Activated CD4-positive, alpha-beta T cell treated with anti-CD3 and anti-CD28 coated beads, Interleukin-2, amount 50 U/mL, for 48 hours (primary cell): ENCODE measurements at regions not wholly inside any gene's neighbourhood (a gene's known extent, or its start where the extent isn't known, plus 50 kb on each side); places are given as distances from the start of the nearest gene placed in this dataset.

Experiments
- DNase-seq, 2 experiments: peaks; one replicate each; pipeline ENCODE4 v3.0.0-alpha.2; 2020

DNA sequence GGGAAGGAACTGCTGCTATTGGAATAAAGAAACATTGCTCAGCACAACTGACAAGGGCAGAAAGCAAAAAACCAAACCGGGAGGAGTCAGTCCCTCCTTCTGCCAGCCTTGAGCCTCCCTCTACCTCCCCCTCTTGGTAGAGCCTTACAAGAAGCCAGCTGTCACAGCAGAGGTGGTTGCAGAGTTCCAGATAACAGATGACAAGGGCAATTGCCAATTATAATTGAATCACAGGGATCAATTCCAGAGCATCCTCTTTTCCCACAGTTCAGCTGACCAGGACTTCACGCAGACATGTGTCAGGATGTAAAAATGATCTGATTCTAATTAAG is 548.2 kb upstream of the LRRTM1 start:
- no peak for DNase-seq

DNA sequence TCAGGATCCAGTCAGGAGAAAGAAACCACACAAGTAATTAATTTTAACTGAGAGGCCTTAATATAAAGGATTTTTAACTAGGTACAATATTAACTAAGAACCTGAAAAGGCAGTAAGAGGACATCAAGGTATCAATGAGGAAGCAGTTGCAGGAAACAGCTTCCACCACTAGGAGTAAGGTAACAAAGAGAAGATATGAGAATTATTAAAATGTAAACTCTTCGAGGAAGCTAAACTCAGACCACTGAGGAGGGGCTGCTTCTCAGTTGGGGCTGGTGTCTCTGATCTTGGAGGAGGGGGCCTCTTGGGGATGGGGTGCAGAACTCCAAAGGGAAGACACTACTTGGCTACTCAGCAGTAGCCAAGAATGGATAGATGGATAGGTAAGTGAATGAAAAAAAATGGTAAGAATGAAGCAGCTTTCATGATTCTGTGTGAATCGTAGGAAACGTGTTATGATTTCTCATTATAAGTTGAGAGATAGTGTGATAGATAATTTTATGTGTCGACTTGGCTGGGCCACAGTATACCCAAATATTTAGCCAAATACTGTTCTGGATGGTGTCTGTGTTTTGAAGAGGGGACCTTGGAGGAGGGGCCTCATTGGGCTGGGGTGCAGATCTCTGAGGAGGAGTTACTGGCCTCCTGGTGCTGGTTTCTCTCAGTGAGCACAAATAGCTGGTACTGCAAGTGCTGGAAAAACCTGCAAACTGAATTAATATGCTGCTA is 547.7 kb upstream of the LRRTM1 start:
- no peak for DNase-seq

DNA sequence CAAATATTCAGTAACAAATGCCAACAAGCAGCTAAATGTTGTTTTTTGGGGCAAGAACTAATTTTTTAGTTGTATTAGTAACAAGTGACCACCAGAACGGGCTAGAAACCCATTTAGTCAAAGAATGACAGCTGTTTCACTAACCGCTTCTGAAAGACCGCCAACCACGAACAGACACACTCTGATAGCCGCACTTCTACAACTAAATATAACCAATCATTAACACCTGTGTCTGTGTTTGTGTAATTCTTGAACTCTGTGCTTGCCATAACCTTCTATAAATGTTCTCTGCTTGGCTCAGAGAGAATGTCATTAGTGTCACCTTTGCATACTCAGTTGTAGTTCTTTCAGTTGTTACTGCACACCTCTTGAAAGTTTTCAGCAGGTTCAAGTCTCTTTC is 526.3 kb upstream of the LRRTM1 start:
- no peak for DNase-seq

DNA sequence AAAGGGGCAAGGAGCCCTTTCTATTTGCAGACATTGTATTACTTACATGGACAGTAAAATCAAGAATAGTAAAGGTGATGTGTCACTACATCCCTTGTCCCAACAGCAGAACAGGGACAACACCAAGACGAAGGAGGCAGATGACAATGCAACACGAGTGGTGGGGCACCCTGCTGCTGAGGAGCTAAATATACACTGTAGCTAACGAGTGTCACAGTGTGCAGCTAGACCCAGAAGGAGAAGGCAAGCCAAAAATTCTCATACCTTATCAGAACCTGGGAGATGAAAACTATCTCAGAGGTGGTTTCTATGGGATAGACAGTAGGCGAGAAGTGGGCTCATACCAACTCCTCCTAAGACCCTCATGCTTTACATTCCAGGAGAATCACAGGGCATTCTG is 518.4 kb upstream of the LRRTM1 start:
- DNase-seq = no peak

DNA sequence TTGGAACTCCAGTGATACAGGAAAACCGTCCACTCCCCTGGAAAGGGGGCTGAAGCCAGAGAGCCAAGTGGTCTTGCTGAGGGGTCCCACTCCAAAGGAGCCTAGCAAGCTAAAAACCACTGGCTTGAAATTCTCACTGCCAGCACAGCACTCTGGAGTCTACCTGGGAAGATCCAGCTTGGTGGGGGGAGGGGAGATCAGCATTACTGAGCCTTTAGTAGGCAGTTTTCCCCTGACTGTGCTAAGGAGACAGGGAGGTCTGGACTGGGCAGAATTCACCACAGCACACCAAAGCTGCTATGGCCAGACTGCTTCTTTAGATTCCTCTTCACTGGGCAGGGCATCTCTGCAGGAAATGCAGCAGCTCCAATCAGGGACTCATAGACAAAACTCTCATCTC is 510.7 kb upstream of the LRRTM1 start:
- DNase-seq = no peak

DNA sequence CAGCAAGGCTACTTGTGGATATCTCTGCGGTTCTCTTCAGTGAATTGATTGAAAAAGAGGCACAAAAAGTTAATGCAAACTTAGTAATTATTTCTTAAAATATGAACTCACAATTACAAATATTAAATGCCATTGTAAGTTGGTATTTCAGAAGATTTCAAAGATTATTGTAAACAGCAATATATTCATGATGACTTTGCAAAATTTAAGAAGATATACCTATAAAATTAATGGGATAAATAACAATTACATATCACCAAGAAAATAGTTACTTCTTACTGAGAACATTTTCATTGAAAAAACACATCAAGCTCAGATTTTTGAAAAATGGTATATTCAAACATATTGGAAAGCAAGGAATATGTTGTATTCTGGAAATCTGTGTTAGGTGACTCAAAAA is 482.0 kb upstream of the LRRTM1 start:
- DNase-seq = no peak

DNA sequence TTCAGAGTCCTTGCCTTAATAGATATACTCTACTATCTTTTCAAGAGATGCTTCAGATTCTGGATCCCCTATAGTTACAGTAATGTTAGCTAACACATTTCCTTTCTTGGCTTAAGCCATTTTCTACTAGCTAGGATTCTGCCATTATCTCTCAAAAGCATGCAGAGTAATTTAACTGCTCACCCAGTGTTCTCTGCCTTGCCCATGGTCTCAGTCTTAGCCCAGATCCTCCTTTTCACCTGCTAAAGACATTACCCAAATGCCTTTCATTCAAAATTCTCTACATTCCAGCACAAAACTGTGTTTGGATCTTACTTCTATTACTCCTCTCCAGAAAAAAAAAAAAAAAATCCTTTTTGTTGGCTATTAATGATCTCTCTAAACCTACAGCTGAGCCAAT is 474.2 kb upstream of the LRRTM1 start:
- no peak for DNase-seq

DNA sequence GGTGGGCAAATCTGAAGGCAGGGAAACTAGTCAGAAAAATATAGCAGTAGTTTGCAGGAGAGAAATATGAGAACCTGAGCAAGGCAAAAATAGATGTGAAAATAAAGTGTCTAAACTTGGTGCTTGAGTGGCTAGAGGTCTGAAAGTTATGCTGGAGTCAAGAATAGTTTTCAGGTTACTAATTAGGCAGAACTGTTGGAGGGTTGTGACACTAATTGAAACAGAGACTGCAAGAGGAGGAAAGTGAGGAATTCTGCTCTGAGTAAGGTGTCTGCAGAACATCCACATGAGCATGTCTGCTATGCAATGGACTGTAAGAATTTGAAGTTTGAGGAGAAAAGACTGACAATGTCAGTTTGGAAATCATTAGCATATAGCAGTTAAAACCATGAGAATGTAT is 444.0 kb upstream of the LRRTM1 start:
- DNase-seq = no peak

DNA sequence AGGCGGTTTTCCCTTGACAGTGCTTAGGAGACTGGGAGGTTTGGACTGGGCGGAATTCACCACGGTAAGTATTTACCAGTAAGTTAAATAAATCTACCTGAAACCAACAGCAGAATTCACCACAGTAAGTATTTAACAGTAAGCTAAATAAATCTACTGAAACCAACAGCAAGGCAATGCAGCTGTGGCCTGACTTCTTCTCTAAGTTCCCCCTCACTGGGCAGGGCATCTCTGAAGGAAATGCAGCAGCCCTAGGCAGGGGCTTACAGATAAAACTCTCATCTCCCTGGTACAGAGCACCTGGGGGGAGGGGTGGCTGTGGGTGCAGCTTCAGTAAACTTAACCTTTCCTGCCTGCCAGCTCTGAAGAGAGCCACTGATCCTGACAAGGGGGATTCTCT is 432.5 kb upstream of the LRRTM1 start:
- DNase-seq = no peak

DNA sequence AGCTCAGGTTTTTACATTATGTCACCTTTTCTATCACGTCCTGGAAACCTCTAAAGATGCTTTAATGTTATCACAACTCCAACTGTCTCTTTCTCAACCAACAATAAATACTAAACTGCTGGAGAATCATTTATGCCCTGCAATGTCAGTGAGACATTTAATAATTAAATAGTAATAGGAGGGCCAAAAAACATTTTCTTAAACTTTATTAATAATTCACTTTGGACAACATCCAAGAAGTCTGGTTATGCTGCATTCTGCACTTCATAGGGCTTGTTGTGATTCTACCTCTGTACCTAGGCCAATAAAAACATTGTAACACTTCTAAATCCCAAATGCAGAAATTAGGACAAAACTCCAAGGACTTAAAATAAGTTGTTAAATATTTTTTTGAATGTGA is 420.4 kb upstream of the LRRTM1 start:
- no peak for DNase-seq

DNA sequence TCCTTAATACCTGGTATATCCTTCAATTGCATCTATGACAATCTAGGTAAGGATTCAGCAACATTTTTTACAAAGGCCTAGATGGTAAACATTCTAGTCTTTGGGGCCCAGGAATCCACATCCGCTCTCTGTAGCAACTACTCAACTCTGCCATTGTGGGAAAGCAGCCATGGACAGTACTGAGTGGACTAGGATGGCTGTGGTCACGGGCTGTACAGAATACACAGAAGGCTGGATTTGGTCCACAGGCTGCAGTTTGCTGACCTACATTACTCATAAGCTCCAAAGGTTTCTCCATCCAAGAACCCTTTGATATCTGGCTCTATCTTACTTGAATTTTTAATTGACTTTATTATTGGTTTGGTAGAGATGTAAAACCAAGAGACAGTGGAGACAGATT is 418.3 kb upstream of the LRRTM1 start:
- DNase-seq = no peak

DNA sequence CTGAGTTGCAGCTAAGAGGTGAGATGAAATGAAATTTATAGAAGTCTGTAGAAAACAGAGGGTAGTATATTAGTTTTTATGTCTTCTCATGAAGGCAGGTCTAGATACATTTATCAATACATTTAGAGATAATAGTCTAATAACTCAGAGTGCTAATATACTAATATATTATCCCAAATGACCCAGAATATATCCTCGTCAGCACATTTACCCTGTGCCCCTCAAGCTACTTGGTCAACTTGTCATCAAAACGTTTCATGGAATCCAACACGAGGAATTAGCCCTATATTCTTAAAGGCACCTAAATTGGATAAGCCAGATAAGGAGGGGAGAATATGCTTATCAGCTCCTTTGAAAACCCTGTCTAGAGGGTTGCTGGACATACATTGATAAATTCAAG is 415.1 kb upstream of the LRRTM1 start:
- DNase-seq = no peak

DNA sequence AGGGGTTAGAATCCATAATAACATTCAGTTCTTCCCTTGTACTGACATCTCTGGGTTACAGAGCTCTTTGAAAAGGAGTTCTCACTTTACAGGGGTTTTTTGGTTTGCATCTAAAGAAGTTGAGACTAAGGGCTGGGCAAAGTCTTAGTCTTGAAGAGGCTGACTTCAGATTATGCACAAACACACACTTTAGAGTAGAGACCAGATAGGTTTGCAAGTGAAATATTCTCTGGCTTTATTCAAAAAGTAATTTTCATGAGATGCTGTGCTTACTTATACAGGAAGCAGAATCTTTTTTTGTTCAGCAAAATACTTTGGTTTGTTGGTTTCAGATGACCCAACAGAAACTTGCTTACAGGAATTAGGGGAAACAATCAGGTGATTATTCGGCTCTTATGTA is 410.9 kb upstream of the LRRTM1 start:
- DNase-seq = no peak

DNA sequence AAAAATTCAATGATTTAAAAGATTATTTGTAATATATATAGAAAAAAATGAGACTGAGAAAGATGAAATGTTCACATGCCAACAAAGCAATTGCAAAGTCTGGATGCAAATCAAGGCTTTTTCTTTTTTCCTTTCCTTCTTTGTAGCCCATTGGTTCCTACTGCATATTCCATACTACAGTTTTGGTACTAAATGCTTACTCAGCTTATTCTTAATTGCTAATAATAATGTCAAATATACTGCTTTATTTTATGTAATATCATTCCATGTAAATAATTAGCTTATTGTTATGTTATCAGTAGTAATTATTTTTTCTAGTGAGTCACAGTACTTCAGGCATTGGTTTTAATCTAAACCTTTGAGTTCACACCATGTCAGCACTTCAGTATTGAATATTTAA is 407.4 kb upstream of the LRRTM1 start:
- DNase-seq = no peak

DNA sequence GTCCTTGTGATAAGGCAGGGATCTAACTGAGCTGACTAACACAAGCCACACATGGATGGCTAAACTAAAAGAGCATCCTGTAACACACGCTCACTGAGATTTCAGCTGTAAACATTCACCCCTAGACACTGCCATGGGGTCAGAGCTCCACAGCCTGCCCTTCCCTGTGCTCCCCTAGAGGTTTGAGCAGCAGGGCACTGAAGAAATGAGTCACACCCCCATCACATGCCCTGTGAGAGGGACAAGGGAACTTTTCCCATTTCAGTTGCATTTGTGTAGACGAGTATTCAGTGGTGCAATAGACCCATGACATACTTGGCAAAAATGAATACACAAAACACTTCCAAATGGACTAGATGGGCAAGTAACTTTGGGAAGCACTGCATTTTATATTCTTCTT is 402.4 kb upstream of the LRRTM1 start:
- no peak for DNase-seq

DNA sequence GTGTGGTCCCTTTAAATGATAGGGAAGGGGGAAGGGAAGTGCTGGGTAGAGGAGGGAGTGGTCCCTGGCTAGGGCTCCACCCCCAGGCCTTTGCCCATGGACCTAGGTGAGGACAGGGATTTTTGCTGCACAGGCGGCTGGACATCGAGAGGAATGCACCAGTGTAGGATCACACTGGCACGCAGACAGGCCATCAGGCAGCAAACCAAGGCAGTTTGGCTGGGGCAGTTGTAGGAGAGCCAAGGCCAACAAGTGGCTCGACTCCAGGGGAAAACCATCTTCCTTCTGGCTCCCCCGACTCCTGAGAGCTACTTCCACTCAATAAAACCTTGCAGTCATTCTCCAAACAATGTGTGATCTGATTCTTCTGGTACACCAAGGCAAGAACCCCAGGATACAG is 402.0 kb upstream of the LRRTM1 start:
- no peak for DNase-seq

DNA sequence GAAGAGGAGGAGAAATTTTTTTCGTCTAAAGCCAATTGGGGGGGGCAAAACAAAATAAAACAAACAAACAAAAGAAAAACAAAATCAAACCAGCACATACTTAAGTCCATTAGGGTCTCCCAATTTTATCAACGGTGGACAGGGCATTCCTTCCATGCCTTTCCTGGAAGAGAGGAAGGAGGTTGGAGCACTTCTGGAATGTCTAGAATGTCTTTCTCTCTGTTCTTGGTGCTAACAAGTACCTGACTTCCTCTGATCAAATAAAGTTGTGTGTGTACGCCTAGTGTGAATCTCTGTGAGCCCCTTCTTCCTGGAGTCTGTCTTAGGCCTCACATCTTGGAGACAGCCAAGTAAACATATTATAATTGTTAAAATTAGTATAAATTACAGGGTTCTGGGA is 399.0 kb upstream of the LRRTM1 start:
- no peak for DNase-seq

DNA sequence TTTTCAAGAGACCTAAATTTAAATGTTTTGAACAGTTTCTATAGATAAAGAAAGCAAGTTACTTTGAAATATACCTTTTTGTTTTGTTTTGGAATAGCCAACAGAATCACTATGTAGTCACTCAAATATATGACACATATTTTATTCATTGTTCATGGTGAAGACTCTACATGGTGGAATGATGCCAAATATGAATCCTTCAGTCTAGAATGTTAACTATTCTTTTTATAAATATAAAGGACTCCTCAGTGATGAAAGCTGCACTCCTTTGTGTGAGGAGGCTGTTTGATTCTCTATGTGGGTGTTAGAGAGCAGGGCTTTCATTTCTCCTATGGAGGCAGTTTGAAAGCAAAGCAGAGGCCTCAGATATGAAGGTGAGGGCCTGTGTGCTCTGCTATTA is 396.4 kb upstream of the LRRTM1 start:
- no peak for DNase-seq
